ENCODE measurements at regions not wholly inside any gene's neighbourhood (a gene's known extent, or its start where the extent isn't known, plus 50 kb on each side); places are given as distances from the start of the nearest gene placed in this dataset.

DNA sequence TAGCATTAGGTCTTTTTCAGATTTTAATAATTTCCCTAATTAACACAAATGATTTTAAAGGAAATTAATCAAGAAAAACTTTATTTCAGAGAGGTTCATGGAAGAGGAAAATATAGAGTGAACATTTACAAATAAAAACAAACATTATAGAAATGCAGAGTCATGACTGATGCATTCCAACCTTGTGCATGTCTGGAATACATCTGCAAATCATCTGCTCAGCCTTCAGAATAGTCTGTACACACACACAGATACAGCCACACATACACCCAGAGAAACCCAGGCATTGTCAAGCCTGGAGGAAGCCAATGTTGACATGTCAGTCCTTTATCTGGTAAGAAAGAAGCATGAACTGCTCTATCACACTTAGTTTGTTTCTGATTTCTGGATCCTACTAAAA is 61.3 kb upstream of the NFKB1 start:
- ATAC-seq (ENCODE audit: insufficient read depth, low read depth) (no peak), DNase-seq (no peak)
- Histone ChIP-seq H4K20me1 (ENCODE audit: insufficient read depth, low read length) (no peaks in the 10 kb centered on the region), H3K4me2 (ENCODE audit: insufficient read depth, low read length) (no peak overlapping the region), H3K4me3 (ENCODE audit: low read depth in 1 of 2, low read length in 2 of 2) (no peak overlapping the region), H3K36me3 (ENCODE audit: insufficient read depth, low read length) (no peaks in the 10 kb centered on the region), H3K4me1 (ENCODE audit: insufficient read depth, low read length) (peaks cover 8% of the 10 kb centered on the region), H3K27ac (ENCODE audit: low read length) (no peak overlapping the region), H3K79me2 (ENCODE audit: insufficient read depth, low read length) (no peaks in the 10 kb centered on the region), H2AFZ (ENCODE audit: low read depth, low read length) (no peak overlapping the region), H3K9me3 (ENCODE audit: insufficient read depth, low read length, severe bottlenecking) (no peaks in the 10 kb centered on the region), H3K27me3 (ENCODE audit: insufficient read depth, low read length, poor library complexity) (no peaks in the 10 kb centered on the region), H3K9ac (ENCODE audit: low read depth, low read length) (no peak overlapping the region)
- TF ChIP-seq, protein P1, sequence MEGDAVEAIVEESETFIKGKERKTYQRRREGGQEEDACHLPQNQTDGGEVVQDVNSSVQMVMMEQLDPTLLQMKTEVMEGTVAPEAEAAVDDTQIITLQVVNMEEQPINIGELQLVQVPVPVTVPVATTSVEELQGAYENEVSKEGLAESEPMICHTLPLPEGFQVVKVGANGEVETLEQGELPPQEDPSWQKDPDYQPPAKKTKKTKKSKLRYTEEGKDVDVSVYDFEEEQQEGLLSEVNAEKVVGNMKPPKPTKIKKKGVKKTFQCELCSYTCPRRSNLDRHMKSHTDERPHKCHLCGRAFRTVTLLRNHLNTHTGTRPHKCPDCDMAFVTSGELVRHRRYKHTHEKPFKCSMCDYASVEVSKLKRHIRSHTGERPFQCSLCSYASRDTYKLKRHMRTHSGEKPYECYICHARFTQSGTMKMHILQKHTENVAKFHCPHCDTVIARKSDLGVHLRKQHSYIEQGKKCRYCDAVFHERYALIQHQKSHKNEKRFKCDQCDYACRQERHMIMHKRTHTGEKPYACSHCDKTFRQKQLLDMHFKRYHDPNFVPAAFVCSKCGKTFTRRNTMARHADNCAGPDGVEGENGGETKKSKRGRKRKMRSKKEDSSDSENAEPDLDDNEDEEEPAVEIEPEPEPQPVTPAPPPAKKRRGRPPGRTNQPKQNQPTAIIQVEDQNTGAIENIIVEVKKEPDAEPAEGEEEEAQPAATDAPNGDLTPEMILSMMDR (IDR thresholded peaks at IDR 0.05; ENCODE audit: borderline replicate concordance, extremely low read depth, low read length, poor library complexity, severe bottlenecking), result no peak
- no peak for TF ChIP-seq EZH2 (IDR thresholded peaks at IDR 0.05; ENCODE audit: borderline replicate concordance, low read depth, low read length, severe bottlenecking)

DNA sequence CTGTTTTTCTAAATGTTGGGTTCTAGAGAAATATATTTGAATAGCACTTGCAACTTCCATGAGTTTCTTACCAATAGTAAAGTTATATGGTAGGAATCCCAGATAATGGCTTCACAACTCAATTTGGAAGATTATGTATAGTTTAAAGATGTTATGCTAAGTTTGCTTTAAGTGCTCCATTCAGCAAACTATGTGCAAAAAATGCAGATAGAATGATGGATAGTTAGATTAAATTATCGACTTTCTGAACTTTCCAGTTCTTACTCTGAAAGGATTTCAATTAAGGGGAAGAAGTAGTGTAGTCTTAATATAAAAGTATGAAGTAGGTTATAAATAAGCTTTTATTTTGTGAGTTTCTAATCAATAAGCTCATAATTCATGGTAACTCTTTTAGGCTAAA is 60.7 kb upstream of the NFKB1 start:
- no peak overlapping the region for H2AFZ ChIP-seq (ENCODE audit: low read depth, low read length)
- no peaks in the 10 kb centered on the region for H3K36me3 ChIP-seq (ENCODE audit: insufficient read depth, low read length)
- no peak for TF ChIP-seq EZH2 (IDR thresholded peaks at IDR 0.05; ENCODE audit: borderline replicate concordance, low read depth, low read length, severe bottlenecking)
- no peaks in the 10 kb centered on the region for H3K9me3 ChIP-seq (ENCODE audit: insufficient read depth, low read length, severe bottlenecking)
- no peaks in the 10 kb centered on the region for H3K27me3 ChIP-seq (ENCODE audit: insufficient read depth, low read length, poor library complexity)
- H3K4me1 ChIP-seq (ENCODE audit: insufficient read depth, low read length), result peaks cover 8% of the 10 kb centered on the region
- H3K4me3 ChIP-seq (ENCODE audit: low read depth in 1 of 2, low read length in 2 of 2), result no peak overlapping the region
- no peaks in the 10 kb centered on the region for H3K79me2 ChIP-seq (ENCODE audit: insufficient read depth, low read length)
- H3K9ac ChIP-seq (ENCODE audit: low read depth, low read length), result no peak overlapping the region
- no peak for DNase-seq
- H3K4me2 ChIP-seq (ENCODE audit: insufficient read depth, low read length), result no peak overlapping the region
- H4K20me1 ChIP-seq (ENCODE audit: insufficient read depth, low read length), result no peaks in the 10 kb centered on the region
- no peak for ATAC-seq (ENCODE audit: insufficient read depth, low read depth)
- H3K27ac ChIP-seq (ENCODE audit: low read length), result no peak overlapping the region

DNA sequence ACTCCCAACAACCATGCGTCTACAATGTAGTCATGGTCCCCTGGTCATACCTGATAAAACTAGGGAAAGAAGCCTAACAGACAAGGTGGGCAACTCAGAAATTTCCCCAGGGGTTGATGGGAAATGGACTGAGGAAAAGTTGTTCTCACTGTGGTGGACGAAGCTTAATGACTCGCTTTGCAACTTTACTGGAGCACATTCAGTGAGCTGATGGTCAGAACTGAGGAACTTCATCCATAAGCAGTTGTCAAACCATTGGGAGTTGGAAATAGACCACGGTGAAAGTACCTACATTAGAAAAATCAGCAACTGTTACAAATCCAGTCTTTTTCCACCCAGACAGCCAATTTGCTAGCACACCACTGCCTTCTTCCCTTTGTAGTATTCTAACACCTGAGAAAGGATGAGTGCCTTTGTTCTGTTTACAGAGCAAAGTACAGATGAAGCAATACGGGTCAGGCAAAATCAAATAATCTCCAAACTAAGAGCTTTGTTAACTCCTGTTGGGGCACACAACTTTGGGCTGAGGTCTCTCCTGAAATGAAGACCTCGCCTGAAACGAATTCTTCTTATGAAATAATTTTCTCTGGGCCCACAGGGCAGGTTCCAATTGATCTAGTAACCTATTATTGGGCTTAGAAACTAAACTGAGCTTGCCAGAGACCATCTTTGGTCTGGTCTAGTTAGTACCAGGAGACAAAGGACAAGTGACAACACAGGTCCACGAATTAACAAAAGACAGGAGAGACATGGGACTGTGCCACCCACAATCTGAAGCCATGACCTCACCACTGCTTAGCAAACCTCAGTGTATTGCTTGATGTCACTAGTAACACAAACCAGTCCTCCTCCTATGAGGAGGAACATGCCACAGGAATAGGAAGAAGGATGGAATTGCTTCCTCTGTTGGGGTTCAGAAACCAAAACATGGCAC is 58.9 kb upstream of the NFKB1 start:
- Histone ChIP-seq H3K27ac (ENCODE audit: low read length) (no peak overlapping the region), H4K20me1 (ENCODE audit: insufficient read depth, low read length) (no peaks in the 10 kb centered on the region), H3K27me3 (ENCODE audit: insufficient read depth, low read length, poor library complexity) (no peaks in the 10 kb centered on the region), H3K79me2 (ENCODE audit: insufficient read depth, low read length) (no peaks in the 10 kb centered on the region), H3K4me1 (ENCODE audit: insufficient read depth, low read length) (peaks cover 13% of the 10 kb centered on the region), H3K9ac (ENCODE audit: low read depth, low read length) (no peak overlapping the region), H3K9me3 (ENCODE audit: insufficient read depth, low read length, severe bottlenecking) (no peaks in the 10 kb centered on the region), H3K4me2 (ENCODE audit: insufficient read depth, low read length) (no peak overlapping the region), H3K36me3 (ENCODE audit: insufficient read depth, low read length) (no peaks in the 10 kb centered on the region), H2AFZ (ENCODE audit: low read depth, low read length) (0 out of 2 replicates have a peak overlapping the region, but pooled peaks have one; percentile 52), H3K4me3 (ENCODE audit: low read depth in 1 of 2, low read length in 2 of 2) (no peak overlapping the region)
- DNase-seq (no peak), ATAC-seq (ENCODE audit: insufficient read depth, low read depth) (no peak)
- TF ChIP-seq EZH2 (IDR thresholded peaks at IDR 0.05; ENCODE audit: borderline replicate concordance, low read depth, low read length, severe bottlenecking), result no peak
- TF ChIP-seq, protein P1 (IDR thresholded peaks at IDR 0.05; ENCODE audit: borderline replicate concordance, extremely low read depth, low read length, poor library complexity, severe bottlenecking), result no peak

DNA sequence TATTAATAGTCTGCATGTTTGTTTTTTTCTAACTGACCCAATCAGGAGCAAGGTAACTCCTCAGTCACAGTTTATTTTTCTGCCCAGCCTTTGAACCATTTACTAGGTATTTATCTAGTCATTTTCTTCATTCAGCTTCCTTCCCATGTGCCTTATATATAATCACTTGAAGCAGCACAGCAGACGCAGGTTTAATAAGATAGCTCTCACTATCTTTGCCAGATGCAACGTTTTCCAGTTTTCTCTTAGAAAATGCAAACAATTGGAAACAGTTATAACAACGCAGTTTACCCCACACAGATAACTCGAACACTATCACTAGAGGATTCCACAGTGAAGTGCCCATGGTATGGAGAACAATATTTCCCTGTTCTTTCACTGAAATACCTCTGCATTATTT is 56.4 kb upstream of the NFKB1 start:
- H3K9me3 ChIP-seq (ENCODE audit: insufficient read depth, low read length, severe bottlenecking), result no peaks in the 10 kb centered on the region
- H2AFZ ChIP-seq (ENCODE audit: low read depth, low read length), result no peak overlapping the region
- no peak overlapping the region for H3K4me2 ChIP-seq (ENCODE audit: insufficient read depth, low read length)
- no peak overlapping the region for H3K9ac ChIP-seq (ENCODE audit: low read depth, low read length)
- no peak for TF ChIP-seq EZH2 (IDR thresholded peaks at IDR 0.05; ENCODE audit: borderline replicate concordance, low read depth, low read length, severe bottlenecking)
- TF ChIP-seq, protein P1 (IDR thresholded peaks at IDR 0.05; ENCODE audit: borderline replicate concordance, extremely low read depth, low read length, poor library complexity, severe bottlenecking), result no peak
- DNase-seq (no peak), ATAC-seq (ENCODE audit: insufficient read depth, low read depth) (no peak)
- no peaks in the 10 kb centered on the region for H3K79me2 ChIP-seq (ENCODE audit: insufficient read depth, low read length)
- H3K4me3 ChIP-seq (ENCODE audit: low read depth in 1 of 2, low read length in 2 of 2), result no peak overlapping the region
- peaks cover 16% of the 10 kb centered on the region for H3K4me1 ChIP-seq (ENCODE audit: insufficient read depth, low read length)
- H4K20me1 ChIP-seq (ENCODE audit: insufficient read depth, low read length), result no peaks in the 10 kb centered on the region
- no peaks in the 10 kb centered on the region for H3K36me3 ChIP-seq (ENCODE audit: insufficient read depth, low read length)
- H3K27ac ChIP-seq (ENCODE audit: low read length), result no peak overlapping the region
- H3K27me3 ChIP-seq (ENCODE audit: insufficient read depth, low read length, poor library complexity), result no peaks in the 10 kb centered on the region

Data from DND-41 (cell line).